ENCODE measurements at regions not wholly inside any gene's neighbourhood (a gene's known extent, or its start where the extent isn't known, plus 50 kb on each side); places are given as distances from the start of the nearest gene placed in this dataset.

DNA sequence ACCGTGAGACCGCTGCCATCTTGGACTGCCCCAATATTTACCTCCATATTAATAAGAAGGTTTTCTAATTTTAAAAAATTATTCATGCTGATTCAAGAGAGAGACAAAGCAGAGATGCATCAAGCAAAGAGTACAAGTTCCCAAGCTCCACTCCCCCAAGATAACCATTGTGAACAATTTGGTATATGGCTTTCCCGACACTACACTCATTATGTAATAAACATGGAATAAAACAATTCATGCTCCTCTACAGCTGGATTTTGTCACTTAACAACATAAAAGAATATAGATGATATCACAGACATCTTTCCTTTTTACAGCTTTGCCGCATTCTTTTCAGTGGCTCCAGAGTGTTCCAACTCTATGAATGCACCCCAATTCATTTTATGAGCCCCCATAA lies 307.6 kb downstream of the FGFR2 start:
- TF ChIP-seq YY1 (IDR thresholded peaks at IDR 0.05; ENCODE audit: insufficient read depth, insufficient read length) (no peak), ZNF274 (IDR thresholded peaks at IDR 0.05; ENCODE audit: low read depth, low read length) (no peak)
